ENCODE measurements at regions not wholly inside any gene's neighbourhood (a gene's known extent, or its start where the extent isn't known, plus 50 kb on each side); places are given as distances from the start of the nearest gene placed in this dataset.
"Not testable (repeated sequence)": the region's sequence is repeated elsewhere in the genome, so short reads cannot be mapped to it uniquely, and the experiment has no call there.

DNA sequence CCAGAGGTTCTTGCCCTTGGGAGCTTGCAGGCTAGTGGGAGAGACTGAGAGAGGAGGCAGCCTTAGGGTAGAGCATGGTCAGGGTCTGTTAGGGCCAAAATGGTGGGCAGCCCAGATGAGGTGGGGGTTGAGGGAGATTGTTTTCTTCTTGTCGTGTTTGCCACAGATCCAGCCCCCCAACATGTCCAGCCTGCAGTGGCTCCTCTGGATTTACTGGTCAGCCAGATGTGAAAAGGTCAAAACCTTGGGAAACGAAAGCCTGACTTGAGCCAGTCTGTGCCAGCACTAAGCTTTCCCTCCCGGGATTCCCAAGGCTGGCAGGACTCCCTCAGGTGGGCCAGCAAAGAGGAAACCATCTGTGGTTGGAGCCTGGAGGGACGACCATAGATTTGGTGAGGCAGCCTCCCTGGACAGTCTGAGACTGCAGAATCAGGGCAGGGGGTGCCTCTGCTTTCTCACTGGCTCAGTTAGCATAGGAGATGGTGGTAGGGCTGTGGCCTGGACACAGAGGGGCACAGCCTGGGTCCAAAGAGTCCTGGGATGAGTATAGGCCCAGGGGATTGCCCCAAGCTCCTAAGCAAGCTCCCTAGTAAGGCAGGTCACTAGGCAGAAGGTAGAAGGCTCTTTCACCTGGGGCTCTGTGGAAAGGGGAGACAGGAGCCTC is 51.2 kb upstream of the PRR23C start:
- no peak for DNase-seq (ENCODE audit: low read depth in 4 of 4, low spot score in 1 of 4)

- no peak for DNase-seq (ENCODE audit: low read depth in 4 of 4, low spot score in 1 of 4)
These were observed 52.0 kb upstream of the PRR23C start for GRCh38 chr3:139096670-139097069.

GRCh38 chr3:139098391-139098790 is 53.7 kb upstream of the PRR23C start:
- DNase-seq (ENCODE audit: low read depth in 4 of 4, low spot score in 1 of 4): no peak

- no peak for DNase-seq (ENCODE audit: low read depth in 4 of 4, low spot score in 1 of 4)
These were observed 55.5 kb upstream of the PRR23C start for GRCh38 chr3:139099968-139100817.

- DNase-seq (ENCODE audit: low read depth in 4 of 4, low spot score in 1 of 4): no peak
These were observed 56.1 kb upstream of the PRR23C start for GRCh38 chr3:139100821-139101220.

DNA sequence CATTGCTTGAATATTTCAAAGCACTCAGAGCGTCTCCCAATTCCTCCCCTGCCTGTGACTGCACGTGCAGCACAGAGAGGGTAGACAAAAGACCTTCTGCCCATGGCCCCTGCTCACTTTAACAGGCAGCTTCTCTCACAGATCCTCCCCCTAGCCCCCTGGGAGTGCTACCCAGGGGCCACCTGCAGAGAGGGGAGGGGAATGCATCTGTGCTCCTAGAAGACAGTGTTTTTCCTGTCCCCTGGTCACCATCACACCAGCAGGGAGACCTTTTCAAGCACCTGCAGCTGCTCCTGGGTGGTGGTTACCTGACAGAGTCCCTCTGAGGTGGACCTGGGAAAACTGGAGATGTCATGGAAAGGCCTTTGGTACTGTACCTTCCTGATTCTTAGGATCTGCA is 56.7 kb upstream of the PRR23C start:
- no peak for DNase-seq (ENCODE audit: low read depth in 4 of 4, low spot score in 1 of 4)

- no peak for DNase-seq (ENCODE audit: low read depth in 4 of 4, low spot score in 1 of 4)
These were observed 58.8 kb upstream of the PRR23C start for GRCh38 chr3:139103484-139103883.

DNA sequence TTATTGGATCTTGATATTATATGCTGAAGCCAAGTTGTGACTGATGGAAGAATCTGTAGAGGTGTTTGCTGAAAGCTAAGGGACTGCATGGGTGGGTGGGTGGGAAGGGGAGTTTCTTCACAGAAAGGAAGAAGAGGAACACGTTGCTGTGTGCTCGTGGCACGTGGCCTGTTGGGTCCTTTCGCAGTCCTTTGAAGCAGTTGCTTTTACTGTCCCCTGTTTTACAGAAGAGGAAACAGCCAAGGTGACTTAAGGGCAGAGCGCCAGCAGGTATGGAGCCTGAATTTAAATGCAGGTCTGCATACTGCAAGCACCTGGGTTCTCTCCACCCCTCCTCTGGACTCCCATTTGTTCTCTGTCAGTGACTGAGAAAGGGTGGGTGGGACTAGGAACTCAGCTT is 59.4 kb upstream of the PRR23C start:
- no peak for DNase-seq (ENCODE audit: low read depth in 4 of 4, low spot score in 1 of 4)

GRCh38 chr3:139105154-139105702 is 60.5 kb upstream of the PRR23C start:
- no peak for DNase-seq (ENCODE audit: low read depth in 4 of 4, low spot score in 1 of 4)

GRCh38 chr3:139106013-139106932 is 61.6 kb upstream of the PRR23C start:
- DNase-seq (ENCODE audit: low read depth in 4 of 4, low spot score in 1 of 4): no peak

- no peak for DNase-seq (ENCODE audit: low read depth in 4 of 4, low spot score in 1 of 4)
These were observed 62.9 kb upstream of the PRR23C start for GRCh38 chr3:139107424-139108252.

DNA sequence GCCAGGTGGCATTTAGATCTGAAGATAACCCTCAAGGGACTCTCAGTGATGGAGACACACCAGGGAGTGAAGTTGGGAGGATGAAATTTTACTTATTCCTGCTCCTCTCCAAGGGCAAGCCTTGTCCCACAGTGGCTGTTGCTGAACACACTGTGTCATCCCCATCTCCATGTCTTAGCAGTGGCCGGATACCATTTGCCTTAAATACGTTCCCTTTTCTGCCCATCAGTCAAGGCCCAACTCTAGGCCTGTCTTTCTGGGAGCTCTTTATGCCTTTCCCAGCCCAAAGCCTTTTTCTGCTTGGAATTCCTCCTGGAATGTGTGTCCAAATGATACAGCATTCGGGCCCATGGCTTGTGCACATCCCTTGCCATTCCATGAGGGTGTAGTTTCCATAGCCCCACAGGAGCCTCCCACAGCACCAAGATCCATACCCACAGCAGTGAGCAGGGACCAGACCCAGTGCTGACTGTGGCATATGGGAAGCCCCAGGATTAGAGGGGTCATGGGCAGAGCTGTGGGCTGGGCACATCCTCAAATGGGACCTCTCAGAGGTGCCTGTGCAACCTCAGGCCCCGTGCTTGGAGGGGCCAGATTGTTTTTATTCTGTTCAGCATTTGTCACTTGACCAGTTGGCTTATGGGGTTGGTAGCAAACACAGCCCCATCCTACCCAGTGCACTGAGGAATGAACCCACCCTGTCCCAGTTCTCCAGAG is 63.7 kb upstream of the PRR23C start:
- no peak for DNase-seq (ENCODE audit: low read depth in 4 of 4, low spot score in 1 of 4)

- no peak for DNase-seq (ENCODE audit: low read depth in 4 of 4, low spot score in 1 of 4)
These were observed 64.6 kb upstream of the PRR23C start for GRCh38 chr3:139109271-139109670.

- DNase-seq (ENCODE audit: low read depth in 4 of 4, low spot score in 1 of 4): no peak
These were observed 65.6 kb upstream of the PRR23C start for GRCh38 chr3:139110072-139110830.

DNA sequence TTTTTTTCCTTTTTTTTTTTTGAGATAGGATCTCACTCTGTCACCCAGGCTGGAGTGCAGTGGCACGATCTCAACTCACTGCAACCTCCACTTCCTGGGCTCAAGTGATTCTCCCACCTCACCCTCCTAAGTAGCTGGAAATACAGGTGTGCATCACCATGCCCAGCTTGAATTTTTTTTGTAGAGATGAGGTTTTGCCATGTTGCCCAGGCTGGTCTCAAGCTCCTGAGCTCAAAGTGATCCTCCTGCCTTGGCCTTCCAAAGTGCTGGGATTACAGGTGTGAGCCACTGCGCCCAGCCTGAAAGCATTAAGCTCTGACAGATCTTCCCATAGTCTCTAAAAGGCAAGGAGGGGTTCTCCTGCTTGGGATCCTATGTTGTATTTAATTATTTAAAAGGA is 66.2 kb upstream of the PRR23C start:
- not testable (repeated sequence) for DNase-seq (ENCODE audit: low read depth in 4 of 4, low spot score in 1 of 4)

DNA sequence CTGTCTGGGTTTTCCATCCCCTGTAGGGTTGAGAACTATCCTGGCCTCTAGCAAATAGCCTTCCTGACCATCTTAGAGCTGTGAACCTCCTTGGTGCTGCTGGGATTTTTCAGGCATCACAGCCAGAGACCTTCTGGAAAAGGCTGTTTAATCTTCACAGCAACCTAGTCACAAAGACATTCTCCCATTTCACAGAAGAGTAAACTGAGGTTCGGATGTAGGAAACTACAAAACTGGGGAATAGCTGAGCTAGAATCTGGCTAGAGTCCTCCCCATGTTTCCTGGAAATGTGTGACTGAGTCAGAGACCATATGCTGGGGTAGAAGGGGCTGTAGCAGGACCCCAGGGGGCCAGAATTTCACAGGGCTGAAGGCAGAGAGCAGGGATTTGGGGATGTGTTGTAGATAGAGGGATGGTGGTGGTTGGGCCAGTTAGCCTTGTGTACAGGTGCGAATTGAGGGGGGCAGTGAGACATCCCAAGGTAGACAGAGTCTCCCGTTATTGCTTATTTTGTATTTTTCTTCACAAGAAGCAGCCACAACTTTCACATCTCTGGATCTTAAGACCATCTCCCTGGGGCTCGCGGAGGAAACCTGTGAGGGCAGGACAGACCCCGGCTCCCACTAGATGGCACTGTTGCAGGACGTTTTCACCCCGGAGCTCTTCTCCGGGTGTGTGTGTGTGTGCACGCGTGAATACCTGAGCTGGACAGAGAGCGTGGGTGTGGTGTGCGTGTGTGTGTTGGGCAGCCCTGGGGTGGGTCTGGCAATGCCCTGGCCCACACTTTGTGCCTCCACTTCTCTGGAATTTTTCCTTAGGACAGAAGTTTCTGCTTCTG is 66.9 kb upstream of the PRR23C start:
- peak; percentile 7 to 37 (median 32) for DNase-seq (ENCODE audit: low read depth in 4 of 4, low spot score in 1 of 4)

- DNase-seq (ENCODE audit: low read depth in 4 of 4, low spot score in 1 of 4): no peak
These were observed 67.5 kb upstream of the PRR23C start for GRCh38 chr3:139112230-139112558.
